ENCODE measurements at regions not wholly inside any gene's neighbourhood (a gene's known extent, or its start where the extent isn't known, plus 50 kb on each side); places are given as distances from the start of the nearest gene placed in this dataset.

DNA sequence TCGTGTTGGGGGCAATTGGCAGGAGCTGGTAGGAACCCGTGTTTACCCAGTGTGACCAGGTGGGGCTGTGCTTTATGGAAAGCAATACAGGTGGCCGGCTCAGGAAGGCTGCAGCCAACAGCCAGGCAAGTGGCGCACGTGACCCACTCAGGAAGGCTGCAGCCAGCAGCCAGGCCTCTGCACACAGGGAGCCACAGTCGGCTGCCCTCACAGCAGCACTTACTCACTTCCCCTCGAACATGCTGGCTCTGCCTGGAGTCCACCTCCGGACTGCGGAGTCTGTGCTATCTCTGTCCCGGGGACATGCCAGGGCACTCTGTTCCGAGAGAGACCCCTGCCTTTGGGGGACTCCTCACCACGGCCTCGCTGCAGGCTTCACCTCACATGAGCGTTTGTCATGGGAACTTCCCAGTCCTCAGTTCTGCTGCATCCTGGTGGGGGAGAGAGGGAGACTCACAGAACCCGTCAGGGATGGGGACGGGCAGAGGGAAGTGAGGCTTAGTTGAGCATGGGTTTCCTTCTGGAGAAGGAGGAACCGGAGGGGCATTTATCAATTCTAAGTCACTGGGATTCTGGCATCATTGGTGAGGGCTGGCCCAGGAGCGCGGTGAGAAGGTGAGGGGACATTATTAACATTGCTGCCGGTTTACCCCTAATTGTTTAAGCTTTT, 76.8 kb downstream of the TTLL2 start:
- no peak for TF ChIP-seq ZNF514 (tag by site-specific recombination; IDR thresholded peaks at IDR 0.05)
- no peak for TF ChIP-seq ZNF629 (tag by site-specific recombination; IDR thresholded peaks at IDR 0.05)
- TF ChIP-seq, protein P1, sequence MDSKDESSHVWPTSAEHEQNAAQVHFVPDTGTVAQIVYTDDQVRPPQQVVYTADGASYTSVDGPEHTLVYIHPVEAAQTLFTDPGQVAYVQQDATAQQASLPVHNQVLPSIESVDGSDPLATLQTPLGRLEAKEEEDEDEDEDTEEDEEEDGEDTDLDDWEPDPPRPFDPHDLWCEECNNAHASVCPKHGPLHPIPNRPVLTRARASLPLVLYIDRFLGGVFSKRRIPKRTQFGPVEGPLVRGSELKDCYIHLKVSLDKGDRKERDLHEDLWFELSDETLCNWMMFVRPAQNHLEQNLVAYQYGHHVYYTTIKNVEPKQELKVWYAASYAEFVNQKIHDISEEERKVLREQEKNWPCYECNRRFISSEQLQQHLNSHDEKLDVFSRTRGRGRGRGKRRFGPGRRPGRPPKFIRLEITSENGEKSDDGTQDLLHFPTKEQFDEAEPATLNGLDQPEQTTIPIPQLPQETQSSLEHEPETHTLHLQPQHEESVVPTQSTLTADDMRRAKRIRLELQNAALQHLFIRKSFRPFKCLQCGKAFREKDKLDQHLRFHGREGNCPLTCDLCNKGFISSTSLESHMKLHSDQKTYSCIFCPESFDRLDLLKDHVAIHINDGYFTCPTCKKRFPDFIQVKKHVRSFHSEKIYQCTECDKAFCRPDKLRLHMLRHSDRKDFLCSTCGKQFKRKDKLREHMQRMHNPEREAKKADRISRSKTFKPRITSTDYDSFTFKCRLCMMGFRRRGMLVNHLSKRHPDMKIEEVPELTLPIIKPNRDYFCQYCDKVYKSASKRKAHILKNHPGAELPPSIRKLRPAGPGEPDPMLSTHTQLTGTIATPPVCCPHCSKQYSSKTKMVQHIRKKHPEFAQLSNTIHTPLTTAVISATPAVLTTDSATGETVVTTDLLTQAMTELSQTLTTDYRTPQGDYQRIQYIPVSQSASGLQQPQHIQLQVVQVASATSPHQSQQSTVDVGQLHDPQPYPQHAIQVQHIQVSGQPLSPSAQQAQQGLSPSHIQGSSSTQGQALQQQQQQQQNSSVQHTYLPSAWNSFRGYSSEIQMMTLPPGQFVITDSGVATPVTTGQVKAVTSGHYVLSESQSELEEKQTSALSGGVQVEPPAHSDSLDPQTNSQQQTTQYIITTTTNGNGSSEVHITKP (tag by site-specific recombination; IDR thresholded peaks at IDR 0.05), result no peak
- TF ChIP-seq, protein P2, sequence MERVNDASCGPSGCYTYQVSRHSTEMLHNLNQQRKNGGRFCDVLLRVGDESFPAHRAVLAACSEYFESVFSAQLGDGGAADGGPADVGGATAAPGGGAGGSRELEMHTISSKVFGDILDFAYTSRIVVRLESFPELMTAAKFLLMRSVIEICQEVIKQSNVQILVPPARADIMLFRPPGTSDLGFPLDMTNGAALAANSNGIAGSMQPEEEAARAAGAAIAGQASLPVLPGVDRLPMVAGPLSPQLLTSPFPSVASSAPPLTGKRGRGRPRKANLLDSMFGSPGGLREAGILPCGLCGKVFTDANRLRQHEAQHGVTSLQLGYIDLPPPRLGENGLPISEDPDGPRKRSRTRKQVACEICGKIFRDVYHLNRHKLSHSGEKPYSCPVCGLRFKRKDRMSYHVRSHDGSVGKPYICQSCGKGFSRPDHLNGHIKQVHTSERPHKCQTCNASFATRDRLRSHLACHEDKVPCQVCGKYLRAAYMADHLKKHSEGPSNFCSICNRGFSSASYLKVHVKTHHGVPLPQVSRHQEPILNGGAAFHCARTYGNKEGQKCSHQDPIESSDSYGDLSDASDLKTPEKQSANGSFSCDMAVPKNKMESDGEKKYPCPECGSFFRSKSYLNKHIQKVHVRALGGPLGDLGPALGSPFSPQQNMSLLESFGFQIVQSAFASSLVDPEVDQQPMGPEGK (tag by site-specific recombination; IDR thresholded peaks at IDR 0.05), result no peak
- TF ChIP-seq, protein P3, sequence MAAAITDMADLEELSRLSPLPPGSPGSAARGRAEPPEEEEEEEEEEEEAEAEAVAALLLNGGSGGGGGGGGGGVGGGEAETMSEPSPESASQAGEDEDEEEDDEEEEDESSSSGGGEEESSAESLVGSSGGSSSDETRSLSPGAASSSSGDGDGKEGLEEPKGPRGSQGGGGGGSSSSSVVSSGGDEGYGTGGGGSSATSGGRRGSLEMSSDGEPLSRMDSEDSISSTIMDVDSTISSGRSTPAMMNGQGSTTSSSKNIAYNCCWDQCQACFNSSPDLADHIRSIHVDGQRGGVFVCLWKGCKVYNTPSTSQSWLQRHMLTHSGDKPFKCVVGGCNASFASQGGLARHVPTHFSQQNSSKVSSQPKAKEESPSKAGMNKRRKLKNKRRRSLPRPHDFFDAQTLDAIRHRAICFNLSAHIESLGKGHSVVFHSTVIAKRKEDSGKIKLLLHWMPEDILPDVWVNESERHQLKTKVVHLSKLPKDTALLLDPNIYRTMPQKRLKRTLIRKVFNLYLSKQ (tag by site-specific recombination; IDR thresholded peaks at IDR 0.05; ENCODE audit: borderline replicate concordance), result no peak
- TF ChIP-seq SCRT2 (tag by site-specific recombination; IDR thresholded peaks at IDR 0.05), result no peak
- TF ChIP-seq ZNF354C (tag by site-specific recombination; IDR thresholded peaks at IDR 0.05; ENCODE audit: borderline replicate concordance, low read depth), result no peak
- TF ChIP-seq ZNF391 (tag by site-specific recombination; IDR thresholded peaks at IDR 0.05; ENCODE audit: borderline replicate concordance, low read depth), result no peak
- TF ChIP-seq YY1 (tag by site-specific recombination; IDR thresholded peaks at IDR 0.05), result no peak
- TF ChIP-seq ZNF112 (tag by site-specific recombination; IDR thresholded peaks at IDR 0.05), result no peak
- TF ChIP-seq ZNF133 (tag by site-specific recombination; IDR thresholded peaks at IDR 0.05), result no peak
- no peak for TF ChIP-seq ZNF768 (tag by site-specific recombination; IDR thresholded peaks at IDR 0.05)
- ChIA-PET POLR2A (no interaction called here), CTCF (no interaction called here)
- Histone ChIP-seq H3K4me3 (ENCODE audit: low read depth, low read length) (no peak overlapping the region), H3K36me3 (ENCODE audit: control insufficient read depth in 2 of 2, insufficient read depth in 1 of 2, low read length in 2 of 2) (no peaks in the 10 kb centered on the region), H3K9me3 (ENCODE audit: control insufficient read depth, insufficient read depth, low read depth, low read length) (no peaks in the 10 kb centered on the region), H3K27ac (ENCODE audit: extremely low read depth, low read depth, low read length) (no peak overlapping the region), H3K4me1 (ENCODE audit: control insufficient read depth, insufficient read depth, low read length) (no peaks in the 10 kb centered on the region)

DNA sequence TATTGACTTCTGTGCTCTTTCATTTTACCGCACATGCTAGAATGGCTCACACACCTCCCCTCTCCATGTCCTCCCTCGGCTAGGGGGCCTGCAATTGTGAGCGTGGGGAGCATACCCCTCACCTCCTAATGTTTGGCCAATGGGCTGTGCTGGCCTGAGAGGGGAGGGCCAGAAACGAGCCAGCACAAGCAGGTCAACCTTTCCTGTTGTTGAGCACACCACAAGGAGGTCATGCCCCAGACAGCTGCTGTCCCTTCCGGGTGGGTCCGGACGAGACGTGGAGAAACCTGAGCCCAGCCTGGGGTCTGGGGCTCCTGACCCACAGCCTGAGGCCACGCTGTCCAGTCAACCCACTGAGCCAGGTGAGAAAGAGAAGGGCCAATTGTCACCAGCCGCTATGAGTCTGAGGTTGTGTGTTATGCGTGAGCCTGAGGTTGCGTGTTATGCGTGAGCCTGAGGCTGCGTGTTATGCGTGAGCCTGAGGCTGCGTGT, 77.4 kb downstream of the TTLL2 start:
- H3K4me3 ChIP-seq (ENCODE audit: low read depth, low read length), result no peak overlapping the region
- POLR2A ChIA-PET, result no interaction called here
- TF ChIP-seq, protein P4, sequence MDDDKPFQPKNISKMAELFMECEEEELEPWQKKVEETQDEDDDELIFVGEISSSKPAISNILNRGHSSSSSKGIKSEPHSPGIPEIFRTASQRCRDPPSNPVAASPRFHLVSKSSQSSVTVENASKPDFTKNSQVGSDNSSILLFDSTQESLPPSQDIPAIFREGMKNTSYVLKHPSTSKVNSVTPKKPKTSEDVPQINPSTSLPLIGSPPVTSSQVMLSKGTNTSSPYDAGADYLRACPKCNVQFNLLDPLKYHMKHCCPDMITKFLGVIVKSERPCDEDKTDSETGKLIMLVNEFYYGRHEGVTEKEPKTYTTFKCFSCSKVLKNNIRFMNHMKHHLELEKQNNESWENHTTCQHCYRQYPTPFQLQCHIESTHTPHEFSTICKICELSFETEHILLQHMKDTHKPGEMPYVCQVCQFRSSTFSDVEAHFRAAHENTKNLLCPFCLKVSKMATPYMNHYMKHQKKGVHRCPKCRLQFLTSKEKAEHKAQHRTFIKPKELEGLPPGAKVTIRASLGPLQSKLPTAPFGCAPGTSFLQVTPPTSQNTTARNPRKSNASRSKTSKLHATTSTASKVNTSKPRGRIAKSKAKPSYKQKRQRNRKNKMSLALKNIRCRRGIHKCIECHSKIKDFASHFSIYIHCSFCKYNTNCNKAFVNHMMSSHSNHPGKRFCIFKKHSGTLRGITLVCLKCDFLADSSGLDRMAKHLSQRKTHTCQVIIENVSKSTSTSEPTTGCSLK (tag by site-specific recombination; IDR thresholded peaks at IDR 0.05), result no peak
- TF ChIP-seq ZSCAN23 (tag by site-specific recombination; IDR thresholded peaks at IDR 0.05) (no peak), PRDM1 (tag by site-specific recombination; IDR thresholded peaks at IDR 0.05) (no peak), ZNF132 (tag by site-specific recombination; IDR thresholded peaks at IDR 0.05; ENCODE audit: borderline replicate concordance) (no peak), ZNF654 (tag by site-specific recombination; IDR thresholded peaks at IDR 0.05; ENCODE audit: low read depth) (no peak), ZNF555 (tag by site-specific recombination; conservative IDR thresholded peaks at IDR 0.05) (no peak), ZNF658 (tag by site-specific recombination; IDR thresholded peaks at IDR 0.05) (no peak), ZNF560 (tag by site-specific recombination; IDR thresholded peaks at IDR 0.05; ENCODE audit: borderline replicate concordance) (no peak)
- TF ChIP-seq, protein P5, sequence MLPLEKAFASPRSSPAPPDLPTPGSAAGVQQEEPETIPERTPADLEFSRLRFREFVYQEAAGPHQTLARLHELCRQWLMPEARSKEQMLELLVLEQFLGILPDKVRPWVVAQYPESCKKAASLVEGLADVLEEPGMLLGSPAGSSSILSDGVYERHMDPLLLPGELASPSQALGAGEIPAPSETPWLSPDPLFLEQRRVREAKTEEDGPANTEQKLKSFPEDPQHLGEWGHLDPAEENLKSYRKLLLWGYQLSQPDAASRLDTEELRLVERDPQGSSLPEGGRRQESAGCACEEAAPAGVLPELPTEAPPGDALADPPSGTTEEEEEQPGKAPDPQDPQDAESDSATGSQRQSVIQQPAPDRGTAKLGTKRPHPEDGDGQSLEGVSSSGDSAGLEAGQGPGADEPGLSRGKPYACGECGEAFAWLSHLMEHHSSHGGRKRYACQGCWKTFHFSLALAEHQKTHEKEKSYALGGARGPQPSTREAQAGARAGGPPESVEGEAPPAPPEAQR (tag by site-specific recombination; IDR thresholded peaks at IDR 0.05), result no peak
- TF ChIP-seq, protein P6, sequence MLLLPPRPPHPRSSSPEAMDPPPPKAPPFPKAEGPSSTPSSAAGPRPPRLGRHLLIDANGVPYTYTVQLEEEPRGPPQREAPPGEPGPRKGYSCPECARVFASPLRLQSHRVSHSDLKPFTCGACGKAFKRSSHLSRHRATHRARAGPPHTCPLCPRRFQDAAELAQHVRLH (tag by site-specific recombination; IDR thresholded peaks at IDR 0.05), result no peak

More for the DNA sequence above, 77.4 kb downstream of the TTLL2 start:
- no peaks in the 10 kb centered on the region for H3K4me1 ChIP-seq (ENCODE audit: control insufficient read depth, insufficient read depth, low read length)
- no peaks in the 10 kb centered on the region for H3K9me3 ChIP-seq (ENCODE audit: control insufficient read depth, insufficient read depth, low read depth, low read length)
- no peak overlapping the region for H3K27ac ChIP-seq (ENCODE audit: extremely low read depth, low read depth, low read length)
- H3K36me3 ChIP-seq (ENCODE audit: control insufficient read depth in 2 of 2, insufficient read depth in 1 of 2, low read length in 2 of 2), result no peaks in the 10 kb centered on the region
- CTCF ChIA-PET, result no interaction called here

Measured in HEK293 (cell line).